H1 (cell line): ENCODE measurements at regions not wholly inside any gene's neighbourhood (a gene's known extent, or its start where the extent isn't known, plus 50 kb on each side); places are given as distances from the start of the nearest gene placed in this dataset.

Experiments used
- CTCF ChIA-PET: fragments of 300-600 bp; sonication (Branson Sonifier 250); formaldehyde crosslinking; loops from one replicate; lab custom pipeline; 2021; ENCODE audit not compliant: partially characterized antibody; lab: Charles Lee
- POLR2A ChIA-PET: fragments of 300-600 bp; sonication (Branson Sonifier 250); formaldehyde crosslinking; loops from one replicate; lab custom pipeline; 2021; ENCODE audit warnings: inconsistent platforms; ENCODE audit not compliant: partially characterized antibody; lab: Charles Lee
- DNase-seq, 2 experiments: peaks; one replicate each; pipeline versions ENCODE4 v3.0.0 to v3.0.0-alpha.2; 2010 to 2022; ENCODE audit warnings: low spot score in 2 of 2, low read depth in 1 of 2, mixed read lengths in 1 of 2
- FAIRE-seq: peaks from 2 replicates; lab custom pipeline; 2011; peaks lifted over from hg19 to GRCh38; lab: Jason Lieb, UNC
- H2AFZ ChIP-seq: 2 replicates; pipeline ENCODE4 v1.8.1; 2012; ENCODE audit warnings: low read length, inconsistent platforms
- H2AK5ac ChIP-seq: 2 replicates; pipeline ENCODE4 v1.6.1; 2013; ENCODE audit warnings: low read depth, low read length
- H2BK120ac ChIP-seq: replicated peaks from 2 replicates; pipeline ENCODE3; 2013; ENCODE audit warnings: low read depth, low read length, inconsistent platforms
- H2BK12ac ChIP-seq: 2 replicates; pipeline ENCODE4 v1.6.1; 2013; ENCODE audit warnings: low read depth, low read length
- H2BK15ac ChIP-seq: 2 replicates; pipeline ENCODE4 v1.6.1; 2013; ENCODE audit warnings: low read length
- H2BK20ac ChIP-seq: 2 replicates; pipeline ENCODE4 v1.6.1; 2013; ENCODE audit warnings: low read length
- H2BK5ac ChIP-seq: 2 replicates; pipeline ENCODE4 v1.6.1; 2013; ENCODE audit warnings: low read depth, low read length
- H3K14ac ChIP-seq: 2 replicates; pipeline ENCODE4 v1.6.1; 2013; ENCODE audit warnings: inconsistent platforms; ENCODE audit not compliant: insufficient read length
- H3K18ac ChIP-seq: 2 replicates; pipeline ENCODE4 v1.6.1; 2013; ENCODE audit warnings: low read length; ENCODE audit errors: extremely low read depth
- H3K23ac ChIP-seq: 2 replicates; pipeline ENCODE4 v1.6.1; 2013; ENCODE audit warnings: inconsistent platforms; ENCODE audit not compliant: insufficient read length
- H3K23me2 ChIP-seq: 2 replicates; pipeline ENCODE4 v1.6.1; 2013; ENCODE audit warnings: low read depth, low read length
- H3K27ac ChIP-seq: 2 replicates; pipeline ENCODE4 v1.6.1; 2011; ENCODE audit warnings: low read depth, low read length, inconsistent platforms
- H3K27me3 ChIP-seq, 4 experiments: replicated peaks in 1 of 4; 1 replicate in 1 of 4; 2 replicates in 3 of 4; pipeline versions ENCODE4 v1.6.1 to v1.8.1; 2011 to 2013; ENCODE audit warnings: low read length in 3 of 4, mild to moderate bottlenecking in 3 of 4, inconsistent platforms in 2 of 4, mixed read lengths in 2 of 4, moderate library complexity in 1 of 4; ENCODE audit not compliant: control insufficient read depth in 3 of 4, insufficient read depth in 3 of 4; ENCODE audit errors: extremely low read depth in 1 of 4
- H3K36me3 ChIP-seq, 4 experiments: 2 replicates each; pipeline versions ENCODE4 v1.6.1 to v1.8.1; 2011 to 2013; ENCODE audit warnings: mild to moderate bottlenecking in 4 of 4, low read length in 3 of 4, moderate library complexity in 2 of 4, control low read depth in 1 of 4, inconsistent platforms in 1 of 4; ENCODE audit not compliant: insufficient read depth in 4 of 4, control insufficient read depth in 2 of 4
- H3K4ac ChIP-seq: replicated peaks from 2 replicates; pipeline ENCODE3; 2013; ENCODE audit warnings: low read length, low read depth, mixed read lengths, inconsistent platforms; ENCODE audit not compliant: insufficient read length
- H3K4me1 ChIP-seq, 4 experiments: replicated peaks in 1 of 4; 1 replicate in 1 of 4; 2 replicates in 3 of 4; pipeline versions ENCODE4 v1.6.1 to v1.8.1; 2011 to 2013; ENCODE audit warnings: low read length in 3 of 4, inconsistent platforms in 2 of 4, mixed read lengths in 1 of 4; ENCODE audit not compliant: insufficient read depth in 4 of 4, control insufficient read depth in 3 of 4
- H3K4me2 ChIP-seq, 2 experiments: 2 replicates each; pipeline versions ENCODE4 v1.6.1 to v1.8.1; 2011 to 2013; ENCODE audit warnings: low read depth in 2 of 2, low read length in 2 of 2, control low read depth in 1 of 2, inconsistent platforms in 1 of 2, mild to moderate bottlenecking in 1 of 2; ENCODE audit not compliant: insufficient read depth in 1 of 2
- H3K4me3 ChIP-seq, 4 experiments: fragments of 200-600, 300-600 bp in 1 of 4; sonication (generic), shearing (Covaris generic), sonication (Bioruptor Twin) in 1 of 4; 2 replicates each; pipeline versions ENCODE4 v1.5.1 to v1.8.1; 2011 to 2016; ENCODE audit warnings: low read length in 4 of 4, low read depth in 3 of 4, control low read depth in 2 of 4, inconsistent platforms in 2 of 4, mild to moderate bottlenecking in 2 of 4, mixed read lengths in 1 of 4, moderate library complexity in 1 of 4; ENCODE audit not compliant: insufficient read depth in 2 of 4; ENCODE audit errors: extremely low read depth in 1 of 4
- H3K56ac ChIP-seq: replicated peaks from 2 replicates; pipeline ENCODE3; 2013; ENCODE audit warnings: low read depth, mild to moderate bottlenecking, mixed read lengths, low read length, inconsistent platforms; ENCODE audit not compliant: insufficient read length
- H3K79me1 ChIP-seq: 2 replicates; pipeline ENCODE4 v1.6.1; 2013; ENCODE audit warnings: low read depth, low read length, control low read depth
- H3K79me2 ChIP-seq, 2 experiments: 2 replicates each; pipeline versions ENCODE4 v1.6.1 to v1.8.1; 2012 to 2013; ENCODE audit warnings: low read length in 2 of 2, mild to moderate bottlenecking in 2 of 2, inconsistent platforms in 1 of 2; ENCODE audit not compliant: insufficient read depth in 2 of 2, control insufficient read depth in 1 of 2
- H3K9ac ChIP-seq, 4 experiments: replicated peaks in 1 of 4; 1 replicate in 1 of 4; 2 replicates in 3 of 4; pipeline versions ENCODE4 v1.6.1 to v1.8.1; 2011 to 2013; ENCODE audit warnings: low read depth in 3 of 4, low read length in 3 of 4, control low read depth in 2 of 4, mild to moderate bottlenecking in 2 of 4, moderate library complexity in 2 of 4, inconsistent platforms in 1 of 4; ENCODE audit errors: extremely low read depth in 1 of 4
- H3K9me3 ChIP-seq, 2 experiments: 2 replicates each; pipeline versions ENCODE4 v1.6.1 to v1.8.1; 2012 to 2013; ENCODE audit warnings: mild to moderate bottlenecking in 2 of 2, moderate library complexity in 2 of 2, control low read depth in 1 of 2, inconsistent platforms in 1 of 2, low read depth in 1 of 2, low read length in 1 of 2, mixed read lengths in 1 of 2; ENCODE audit not compliant: insufficient read depth in 2 of 2
- H4K20me1 ChIP-seq, 2 experiments: replicated peaks in 1 of 2; 2 replicates each; pipeline versions ENCODE3 to v1.8.1; 2011 to 2013; ENCODE audit warnings: inconsistent platforms in 2 of 2, low read length in 2 of 2, mild to moderate bottlenecking in 1 of 2; ENCODE audit not compliant: insufficient read depth in 2 of 2, control insufficient read depth in 1 of 2
- H4K5ac ChIP-seq: 2 replicates; pipeline ENCODE4 v1.6.1; 2013; ENCODE audit warnings: low read length, low read depth, mixed read lengths, inconsistent platforms; ENCODE audit not compliant: insufficient read length
- H4K8ac ChIP-seq: 2 replicates; pipeline ENCODE4 v1.8.0; 2013; ENCODE audit warnings: mild to moderate bottlenecking, moderate library complexity, low read length, inconsistent platforms; ENCODE audit not compliant: insufficient read depth; ENCODE audit errors: extremely low read depth
- H4K91ac ChIP-seq: replicated peaks from 2 replicates; pipeline ENCODE3; 2013; ENCODE audit warnings: low read length, mixed read lengths, inconsistent platforms; ENCODE audit not compliant: insufficient read length
- WGBS, 2 experiments: shearing (Covaris generic) in 1 of 2; methylation state at CpG; one replicate each; pipeline versions ENCODE4 v1.1.6 to v1.1.7; 2013 to 2015; ENCODE audit warnings: low lambda C conversion rate in 2 of 2, mixed read lengths in 2 of 2, inconsistent platforms in 1 of 2, low coverage in 1 of 2, missing lambda C conversion rate in 1 of 2; ENCODE audit not compliant: insufficient replicate concordance in 2 of 2, insufficient coverage in 1 of 2, insufficient read length in 1 of 2; ENCODE audit errors: extremely low coverage in 1 of 2, missing lambda C conversion rate in 1 of 2; 5-methylcytosine and 5-hydroxymethylcytosine counted together

GRCh38 chr9:108755979-108756378 is 99.8 kb downstream of the ACTL7B start:
- H4K8ac ChIP-seq: no peak overlapping the region
- H2BK12ac ChIP-seq: no peak overlapping the region
- DNase-seq: no peak
- H3K4me1 ChIP-seq: 0 out of 7 replicates have a peak, but pooled peaks cover 0 to 2% (median 1%) of the 10 kb centered on the region in 4 experiments
- H3K9me3 ChIP-seq: no peaks in the 10 kb centered on the region
- H3K56ac ChIP-seq: no peak overlapping the region
- no peak overlapping the region for H3K23ac ChIP-seq
- POLR2A ChIA-PET: interaction anchor here (1.2 kb wide), 1 partner anchor 656 kb away, joined by 3 read pairs; no protein-coding TSS in a partner anchor
- no peak for FAIRE-seq
- no peak overlapping the region for H2AFZ ChIP-seq
- no peaks in the 10 kb centered on the region for H3K79me2 ChIP-seq
- H4K91ac ChIP-seq: no peak overlapping the region
- no peak overlapping the region for H2BK120ac ChIP-seq
- no peaks in the 10 kb centered on the region for H3K27me3 ChIP-seq
- no peak overlapping the region for H2AK5ac ChIP-seq
- H2BK5ac ChIP-seq: no peak overlapping the region
- H4K20me1 ChIP-seq: no peaks in the 10 kb centered on the region
- CTCF ChIA-PET: interaction anchor here (0.6 to 2.0 kb wide), 14 partner anchors 11 to 1776 kb away, joined by 3 to 6 read pairs (median 3); no protein-coding TSS in a partner anchor
- no peak overlapping the region for H2BK15ac ChIP-seq
- H3K79me1 ChIP-seq: no peaks in the 10 kb centered on the region
- H2BK20ac ChIP-seq: no peak overlapping the region
- H3K23me2 ChIP-seq: peaks cover 4% of the 10 kb centered on the region; the same call in 1 of the 2 replicates
- 90% methylated on average over 3 of the region's 3 CpGs; no CpG with 5 or more reads in 1 of the 2 experiments for WGBS, 2 experiments
- no peak overlapping the region for H3K14ac ChIP-seq
- no peak overlapping the region for H4K5ac ChIP-seq
- H3K4ac ChIP-seq: no peak overlapping the region
- no peaks in the 10 kb centered on the region for H3K36me3 ChIP-seq
- H3K4me2 ChIP-seq: no peak overlapping the region
- H3K9ac ChIP-seq: no peak overlapping the region
- H3K18ac ChIP-seq: no peak overlapping the region
- no peak overlapping the region for H3K27ac ChIP-seq
- H3K4me3 ChIP-seq: no peak overlapping the region
